GM12872 (cell line): ENCODE measurements at regions not wholly inside any gene's neighbourhood (a gene's known extent, or its start where the extent isn't known, plus 50 kb on each side); places are given as distances from the start of the nearest gene placed in this dataset.

ENCODE experiments used
- CTCF ChIP-seq: IDR thresholded peaks from 3 replicates; pipeline ENCODE4 v1.5.1; 2011; ENCODE audit warnings: low read depth, mild to moderate bottlenecking, low read length, moderate library complexity; ENCODE audit not compliant: insufficient read depth

GRCh38 chr6:170182781-170183120 lies 108.1 kb downstream of the DLL1 start:
- TF ChIP-seq CTCF, result no peak

GRCh38 chr6:170182093-170182780 lies 108.6 kb downstream of the DLL1 start:
- TF ChIP-seq CTCF, result no peak

GRCh38 chr6:170181338-170181690 lies 109.6 kb downstream of the DLL1 start:
- no peak for TF ChIP-seq CTCF

GRCh38 chr6:170180671-170181337 lies 110.1 kb downstream of the DLL1 start:
- TF ChIP-seq CTCF, result no peak

DNA sequence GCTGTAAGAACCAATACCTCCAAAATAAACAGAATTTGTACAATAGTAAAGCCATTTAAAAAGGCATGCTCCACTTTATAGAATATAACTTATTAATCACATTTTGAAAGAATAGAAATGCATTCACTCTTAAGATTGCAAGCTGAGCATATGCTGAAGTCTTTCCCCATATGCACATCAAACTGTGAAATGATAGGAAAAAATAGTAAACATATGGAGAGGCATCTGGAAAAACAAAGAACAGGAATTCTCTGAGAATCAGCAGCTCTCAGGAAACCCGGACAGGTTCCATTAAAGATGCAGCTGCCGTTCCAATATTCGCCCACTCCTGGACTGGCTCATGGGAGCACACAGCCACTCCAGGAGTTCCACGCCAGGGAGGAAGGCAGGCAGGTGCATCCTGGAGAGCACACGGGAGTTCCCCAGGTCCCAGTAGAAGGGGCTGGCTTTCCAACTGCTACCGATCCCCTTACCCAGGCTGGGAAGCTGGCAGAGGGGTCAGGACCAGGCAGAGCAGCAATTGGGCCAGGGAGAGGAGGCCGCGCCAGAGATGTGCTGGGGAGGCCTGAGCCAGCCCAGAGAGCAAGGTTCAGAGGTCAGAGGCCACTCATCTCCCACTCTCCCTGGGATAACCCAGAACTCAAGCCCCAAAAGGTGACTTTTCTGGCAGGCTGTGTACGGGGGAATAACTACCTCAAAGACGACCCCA lies 111.1 kb downstream of the DLL1 start:
- TF ChIP-seq CTCF, result no peak

GRCh38 chr6:170178561-170179477 lies 112.1 kb downstream of the DLL1 start:
- TF ChIP-seq CTCF, result no peak
